HepG2 (cell line): ENCODE measurements at regions not wholly inside any gene's neighbourhood (a gene's known extent, or its start where the extent isn't known, plus 50 kb on each side); places are given as distances from the start of the nearest gene placed in this dataset.

Experiments used
- ATAC-seq: fragments of 200-7000 bp; cut with Tn5 transposase; 3 replicates; pipeline ENCODE4 v1.9.1; 2020; ENCODE audit warnings: mild to moderate bottlenecking, moderate library complexity
- BruUV-seq: library from RNA; stranded (reverse); fragments of 400-500 nt; replicated peaks from 2 replicates; lab custom pipeline; 2021; lab: Mats Ljungman, UMichigan
- CTCF ChIA-PET: fragments of 300-600 bp; formaldehyde crosslinking; extraction: SDS; loops from one replicate; lab custom pipeline; 2021; ENCODE audit warnings: low total read pairs, inconsistent platforms, low intra/inter-chr PET ratio; lab: Yijun Ruan, JAX
- POLR2A ChIA-PET: fragments of 350-600 bp; sonication (Branson Sonifier 250); formaldehyde crosslinking; loops from one replicate; lab custom pipeline; 2020; ENCODE audit warnings: antibody characterized with exemption, inconsistent platforms; lab: Yijun Ruan, JAX
- DNase-seq: peaks from one replicate; pipeline ENCODE4 v3.0.0-alpha.2; 2015; ENCODE audit warnings: low spot score
- FAIRE-seq: peaks from 3 replicates; lab custom pipeline; 2011; peaks lifted over from hg19 to GRCh38; lab: Jason Lieb, UNC
- H2AFZ ChIP-seq: one replicate; pipeline ENCODE4 v1.6.1; 2011; ENCODE audit warnings: low read length, inconsistent platforms
- H3K27ac ChIP-seq: fragments of 300-600 bp; 3 replicates; pipeline ENCODE4 v1.8.0; 2011; ENCODE audit warnings: mixed run types, mild to moderate bottlenecking, mixed read lengths, low read length, inconsistent platforms; ENCODE audit not compliant: insufficient read depth; ENCODE audit errors: extremely low read length
- H3K27me3 ChIP-seq, 2 experiments: fragments of 200-600 bp in 1 of 2; 2 replicates in 1 of 2; 3 replicates in 1 of 2; pipeline versions ENCODE4 v1.6.0 to v1.8.0; 2011; ENCODE audit warnings: low read length in 2 of 2, mild to moderate bottlenecking in 2 of 2, moderate library complexity in 2 of 2, inconsistent platforms in 1 of 2; ENCODE audit not compliant: insufficient read depth in 2 of 2, control insufficient read depth in 1 of 2
- H3K36me3 ChIP-seq, 2 experiments: fragments of 200-600 bp in 1 of 2; replicated peaks in 1 of 2; 2 replicates in 1 of 2; 3 replicates in 1 of 2; pipeline versions ENCODE4 v1.5.1 to v1.8.0; 2011; ENCODE audit warnings: low read length in 2 of 2, inconsistent platforms in 1 of 2; ENCODE audit not compliant: insufficient read depth in 2 of 2, control insufficient read depth in 1 of 2
- H3K4me1 ChIP-seq: 2 replicates; pipeline ENCODE4 v1.5.1; 2012; ENCODE audit warnings: low read length, inconsistent platforms; ENCODE audit not compliant: insufficient read depth
- H3K4me2 ChIP-seq: 2 replicates; pipeline ENCODE4 v1.6.0; 2011; ENCODE audit warnings: low read depth, low read length, inconsistent platforms
- H3K4me3 ChIP-seq, 3 experiments: fragments of 200-600 bp in 1 of 3; sonication (generic), shearing (Covaris generic) in 1 of 3; replicated peaks in 1 of 3; 2 replicates each; pipeline ENCODE4 v1.5.1; 2011 to 2016; ENCODE audit warnings: low read length in 3 of 3, inconsistent platforms in 2 of 3, low read depth in 2 of 3, mild to moderate bottlenecking in 2 of 3, control low read depth in 1 of 3, mixed read lengths in 1 of 3; ENCODE audit not compliant: insufficient read depth in 1 of 3
- H3K79me2 ChIP-seq: one replicate; pipeline ENCODE4 v1.6.1; 2011; ENCODE audit warnings: low read length, inconsistent platforms; ENCODE audit not compliant: insufficient read depth
- H3K9ac ChIP-seq: 2 replicates; pipeline ENCODE4 v1.6.0; 2011; ENCODE audit warnings: mild to moderate bottlenecking, low read depth, low read length, inconsistent platforms; ENCODE audit not compliant: insufficient read depth
- H3K9me3 ChIP-seq: 2 replicates; pipeline ENCODE4 v1.5.1; 2012; ENCODE audit warnings: mild to moderate bottlenecking, low read length
- H4K20me1 ChIP-seq: 2 replicates; pipeline ENCODE4 v1.6.0; 2011; ENCODE audit warnings: inconsistent platforms, mild to moderate bottlenecking, low read length, moderate library complexity; ENCODE audit not compliant: insufficient read depth
- HMGXB3 ChIP-seq: sonication (generic); formaldehyde crosslinking; IDR thresholded peaks from 2 replicates; pipeline ENCODE4 v1.4.0; 2020; ENCODE audit warnings: missing genetic modification reagents, borderline replicate concordance
- NFKB2 ChIP-seq: sonication (generic); formaldehyde crosslinking; IDR thresholded peaks from 2 replicates; pipeline ENCODE4 v1.4.0; 2020; ENCODE audit warnings: missing genetic modification reagents, borderline replicate concordance
- SALL1 ChIP-seq: sonication (generic); formaldehyde crosslinking; IDR thresholded peaks from 2 replicates; pipeline ENCODE4 v1.8.0; 2022; ENCODE audit warnings: mild to moderate bottlenecking, missing genetic modification reagents
- SRF ChIP-seq: IDR thresholded peaks from 2 replicates; pipeline ENCODE4 v1.6.1; 2011; ENCODE audit warnings: mild to moderate bottlenecking, low read depth, low read length, moderate library complexity
- TFDP2 ChIP-seq: sonication (generic); formaldehyde crosslinking; IDR thresholded peaks from 2 replicates; pipeline ENCODE4 v1.4.0; 2020; ENCODE audit warnings: missing genetic modification reagents
- ZBTB4 ChIP-seq: sonication (generic); formaldehyde crosslinking; IDR thresholded peaks from 2 replicates; pipeline ENCODE4 v1.4.0; 2020; ENCODE audit warnings: missing genetic modification reagents, mild to moderate bottlenecking, borderline replicate concordance
- ZNF318 ChIP-seq: sonication (generic); formaldehyde crosslinking; IDR thresholded peaks from 2 replicates; pipeline ENCODE4 v1.4.0; 2020; ENCODE audit warnings: mild to moderate bottlenecking, missing genetic modification reagents
- in situ Hi-C: cut with HindIII; loops from 2 replicates; pipeline ENCODE4 v1.10.0; 2017; ENCODE audit warnings: low pct_unique_long_range_greater_than_20kb; ENCODE audit not compliant: extremely low pct_ligation_motif_present
- intact Hi-C: fragments of 100-400 bp; cut with micrococcal nuclease; formaldehyde crosslinking; loops from one replicate; pipeline ENCODE4 v1.10.0; 2022; ENCODE audit not compliant: unreplicated experiment

GRCh38 chr11:97544431-97544830 is 1154.6 kb downstream of the JRKL start:
- Histone ChIP-seq H3K9me3 (no peaks in the 10 kb centered on the region; the same call in 1 of the 2 replicates), H3K36me3 (no peaks in the 10 kb centered on the region), H2AFZ (no peak overlapping the region), H3K4me1 (no peaks in the 10 kb centered on the region), H3K4me3 (no peak overlapping the region), H3K27ac (no peak overlapping the region), H3K79me2 (no peaks in the 10 kb centered on the region), H4K20me1 (no peaks in the 10 kb centered on the region), H3K4me2 (no peak overlapping the region), H3K9ac (no peak overlapping the region), H3K27me3 (no peaks in the 10 kb centered on the region)
- intact Hi-C loops (no loop called here), in situ Hi-C loops (no loop called here)
- BruUV-seq, result no TSS peak
- DNase-seq (no peak), ATAC-seq (no peak), FAIRE-seq (no peak)
- POLR2A ChIA-PET, result no interaction called here
- CTCF ChIA-PET, result no interaction called here
- TF ChIP-seq SALL1 (CRISPR knock-in tag), result no peak
- no peak for TF ChIP-seq SRF
- no peak for TF ChIP-seq ZNF318 (CRISPR knock-in tag)
- TF ChIP-seq NFKB2 (CRISPR knock-in tag), result no peak
- no peak for TF ChIP-seq HMGXB3 (CRISPR knock-in tag)
- TF ChIP-seq ZBTB4, result no peak
- TF ChIP-seq TFDP2 (CRISPR knock-in tag), result no peak
